ENCODE measurements at regions not wholly inside any gene's neighbourhood (a gene's known extent, or its start where the extent isn't known, plus 50 kb on each side); places are given as distances from the start of the nearest gene placed in this dataset.

GRCh38 chr3:193096076-193096475 lies 144.9 kb upstream of the PLAAT1 start:
- H2AK5ac ChIP-seq (ENCODE audit: low read depth, low read length): no peak overlapping the region
- DNase-seq (ENCODE audit: low read depth in 1 of 2, low spot score in 2 of 2) (no peak), FAIRE-seq (no peak)
- POLR2A ChIA-PET (ENCODE audit: partially characterized antibody): no interaction called here
- H3K23me2 ChIP-seq (ENCODE audit: low read depth, low read length): no peaks in the 10 kb centered on the region; the same call in 1 of the 2 replicates
- 95% methylated on average over 2 of the region's 2 CpGs; no CpG with 5 or more reads in 1 of the 2 experiments for WGBS, 2 experiments (ENCODE audit: extremely low coverage in 1 of 2, insufficient coverage in 1 of 2, insufficient read length in 1 of 2, insufficient replicate concordance in 2 of 2, low coverage in 1 of 2, low lambda C conversion rate in 2 of 2, missing lambda C conversion rate in 1 of 2)
- H4K8ac ChIP-seq (ENCODE audit: extremely low read depth, insufficient read depth, low read length): no peak overlapping the region
- no peak overlapping the region for H2BK15ac ChIP-seq (ENCODE audit: low read length)
- CTCF ChIA-PET (ENCODE audit: partially characterized antibody): interaction anchor here (1.2 kb wide), 2 partner anchors 9 to 34 kb away, joined by 3 read pairs; no protein-coding TSS in a partner anchor
- no peaks in the 10 kb centered on the region for H3K4me1 ChIP-seq (replicated peaks in 1 of 4; ENCODE audit: control insufficient read depth in 3 of 4, insufficient read depth in 4 of 4, low read length in 3 of 4)
- H3K27me3 ChIP-seq (replicated peaks in 1 of 4; ENCODE audit: control insufficient read depth in 3 of 4, extremely low read depth in 1 of 4, insufficient read depth in 3 of 4, low read length in 3 of 4): no peaks in the 10 kb centered on the region
- TF ChIP-seq, protein P1, sequence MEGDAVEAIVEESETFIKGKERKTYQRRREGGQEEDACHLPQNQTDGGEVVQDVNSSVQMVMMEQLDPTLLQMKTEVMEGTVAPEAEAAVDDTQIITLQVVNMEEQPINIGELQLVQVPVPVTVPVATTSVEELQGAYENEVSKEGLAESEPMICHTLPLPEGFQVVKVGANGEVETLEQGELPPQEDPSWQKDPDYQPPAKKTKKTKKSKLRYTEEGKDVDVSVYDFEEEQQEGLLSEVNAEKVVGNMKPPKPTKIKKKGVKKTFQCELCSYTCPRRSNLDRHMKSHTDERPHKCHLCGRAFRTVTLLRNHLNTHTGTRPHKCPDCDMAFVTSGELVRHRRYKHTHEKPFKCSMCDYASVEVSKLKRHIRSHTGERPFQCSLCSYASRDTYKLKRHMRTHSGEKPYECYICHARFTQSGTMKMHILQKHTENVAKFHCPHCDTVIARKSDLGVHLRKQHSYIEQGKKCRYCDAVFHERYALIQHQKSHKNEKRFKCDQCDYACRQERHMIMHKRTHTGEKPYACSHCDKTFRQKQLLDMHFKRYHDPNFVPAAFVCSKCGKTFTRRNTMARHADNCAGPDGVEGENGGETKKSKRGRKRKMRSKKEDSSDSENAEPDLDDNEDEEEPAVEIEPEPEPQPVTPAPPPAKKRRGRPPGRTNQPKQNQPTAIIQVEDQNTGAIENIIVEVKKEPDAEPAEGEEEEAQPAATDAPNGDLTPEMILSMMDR (IDR thresholded peaks at IDR 0.05; ENCODE audit: control extremely low read depth in 1 of 3, insufficient read depth in 1 of 3, low read depth in 1 of 3, low read length in 3 of 3): no peak
- no peak for TF ChIP-seq ZNF274 (IDR thresholded peaks at IDR 0.05; ENCODE audit: borderline replicate concordance, extremely low read depth, low read length)
- H4K20me1 ChIP-seq (replicated peaks in 1 of 2; ENCODE audit: control insufficient read depth in 1 of 2, insufficient read depth in 2 of 2, low read length in 2 of 2): no peaks in the 10 kb centered on the region
- H2BK20ac ChIP-seq (ENCODE audit: low read length): no peak overlapping the region
- H3K79me2 ChIP-seq (ENCODE audit: control insufficient read depth in 1 of 2, insufficient read depth in 2 of 2, low read length in 2 of 2): no peaks in the 10 kb centered on the region
- H3K36me3 ChIP-seq (ENCODE audit: control insufficient read depth in 2 of 4, insufficient read depth in 4 of 4, low read length in 3 of 4): no peaks in the 10 kb centered on the region
- no peak overlapping the region for H3K14ac ChIP-seq (ENCODE audit: insufficient read length)
- H2BK5ac ChIP-seq (ENCODE audit: low read depth, low read length): no peak overlapping the region
- no peak overlapping the region for H2AFZ ChIP-seq (ENCODE audit: low read length)
- no peak overlapping the region for H3K4ac ChIP-seq (replicated peaks; ENCODE audit: insufficient read length, low read depth, low read length)
- peaks cover 1 to 6% of the 10 kb centered on the region in 2 experiments; a peak in 2 of 4 replicates for H3K9me3 ChIP-seq (ENCODE audit: insufficient read depth in 2 of 2, low read depth in 1 of 2, low read length in 1 of 2)
- no peak overlapping the region for H4K91ac ChIP-seq (replicated peaks; ENCODE audit: insufficient read length, low read length)
- no peak overlapping the region for H3K27ac ChIP-seq (ENCODE audit: low read depth, low read length)
- no peak overlapping the region for H2BK120ac ChIP-seq (replicated peaks; ENCODE audit: low read depth, low read length)
- H3K4me3 ChIP-seq (ENCODE audit: extremely low read depth in 1 of 4, insufficient read depth in 2 of 4, low read depth in 3 of 4, low read length in 4 of 4): no peak overlapping the region
- no peak overlapping the region for H2BK12ac ChIP-seq (ENCODE audit: low read depth, low read length)
- no peaks in the 10 kb centered on the region for H3K79me1 ChIP-seq (ENCODE audit: low read depth, low read length)
- H3K56ac ChIP-seq (replicated peaks; ENCODE audit: insufficient read length, low read depth, low read length): no peak overlapping the region
- no peak overlapping the region for H3K18ac ChIP-seq (ENCODE audit: extremely low read depth, low read length)
- no peak overlapping the region for H3K23ac ChIP-seq (ENCODE audit: insufficient read length)
- H3K9ac ChIP-seq (replicated peaks in 1 of 4; ENCODE audit: extremely low read depth in 1 of 4, low read depth in 3 of 4, low read length in 3 of 4): no peak overlapping the region
- no peak overlapping the region for H3K4me2 ChIP-seq (ENCODE audit: insufficient read depth in 1 of 2, low read depth in 2 of 2, low read length in 2 of 2)
- no peak overlapping the region for H4K5ac ChIP-seq (ENCODE audit: insufficient read length, low read depth, low read length)
